ENCODE measurements at regions not wholly inside any gene's neighbourhood (a gene's known extent, or its start where the extent isn't known, plus 50 kb on each side); places are given as distances from the start of the nearest gene placed in this dataset.

- intact Hi-C loops (cut with micrococcal nuclease) = no loop called here
These were observed 421.3 kb upstream of the ANKRD30A start for GRCh38 chr10:36704124-36704523.

DNA sequence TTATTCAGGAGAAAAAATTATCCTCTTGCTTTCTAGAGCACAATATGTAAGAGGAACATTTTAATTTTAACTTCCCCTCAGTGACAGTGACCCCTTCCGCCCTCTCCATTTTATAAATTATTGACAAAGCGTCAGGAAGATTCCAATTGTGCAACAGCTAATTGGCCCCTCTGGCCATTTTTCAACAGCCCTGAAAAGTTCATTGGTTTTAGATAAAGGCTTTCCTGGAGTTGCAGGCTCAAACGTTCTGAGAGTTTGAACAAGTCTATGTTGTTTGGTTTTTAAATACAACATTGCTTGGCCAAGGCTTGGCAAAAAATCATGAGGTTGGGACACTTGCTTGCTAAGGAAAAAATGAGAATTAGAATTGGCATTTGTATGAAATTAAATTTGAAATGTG is 422.2 kb upstream of the ANKRD30A start:
- intact Hi-C loops (cut with micrococcal nuclease) = no loop called here

GRCh38 chr10:36700123-36700522 is 425.3 kb upstream of the ANKRD30A start:
- intact Hi-C loops (cut with micrococcal nuclease) = no loop called here

GRCh38 chr10:36692759-36693158 is 432.6 kb upstream of the ANKRD30A start:
- intact Hi-C loops (cut with micrococcal nuclease) = no loop called here

DNA sequence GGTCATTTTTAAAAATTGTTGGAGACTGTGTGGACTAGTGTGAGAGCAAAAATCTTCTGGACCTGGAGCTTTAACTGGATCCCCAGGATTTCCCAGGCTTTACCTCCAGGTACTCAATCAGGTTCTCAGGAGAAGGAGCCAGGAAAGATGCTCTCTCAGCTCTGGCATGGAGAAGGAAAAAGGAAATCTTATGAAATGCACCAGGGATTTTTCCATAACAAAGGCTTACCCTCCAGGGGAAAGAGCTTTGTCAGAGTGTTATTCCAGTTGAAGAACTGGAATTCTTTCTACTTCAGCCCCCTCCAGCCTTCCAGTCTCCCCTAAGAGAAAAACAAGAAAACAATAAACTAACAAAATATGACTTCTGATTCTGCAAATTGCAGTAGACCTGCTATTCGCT is 436.7 kb upstream of the ANKRD30A start:
- intact Hi-C loops (cut with micrococcal nuclease) = no loop called here

DNA sequence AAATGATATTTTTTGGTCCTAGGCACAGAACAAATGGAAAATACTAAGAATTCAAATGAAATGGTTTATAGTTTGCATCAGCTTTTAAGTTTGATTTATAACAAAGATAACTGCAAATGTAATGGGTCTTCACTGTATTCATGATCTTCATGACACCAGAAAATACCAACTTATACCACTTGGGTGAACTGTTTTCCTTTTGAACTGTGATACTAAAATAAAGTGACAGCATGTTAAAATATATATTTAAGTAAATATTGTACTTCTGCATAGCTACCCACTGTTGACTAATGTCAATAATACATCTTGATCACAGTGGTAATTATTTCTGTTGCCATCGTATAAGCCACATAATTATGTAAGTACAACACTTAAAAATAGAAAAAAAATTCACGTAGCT is 442.0 kb upstream of the ANKRD30A start:
- intact Hi-C loops (cut with micrococcal nuclease) = no loop called here

- intact Hi-C loops (cut with micrococcal nuclease) = no loop called here
These were observed 443.4 kb upstream of the ANKRD30A start for GRCh38 chr10:36681751-36682632.

GRCh38 chr10:36679554-36679953 is 445.8 kb upstream of the ANKRD30A start:
- intact Hi-C loops (cut with micrococcal nuclease) = no loop called here

- intact Hi-C loops (cut with micrococcal nuclease) = no loop called here
These were observed 448.0 kb upstream of the ANKRD30A start for GRCh38 chr10:36677431-36677768.

GRCh38 chr10:36676756-36677430 is 448.5 kb upstream of the ANKRD30A start:
- intact Hi-C loops (cut with micrococcal nuclease) = no loop called here

GRCh38 chr10:36676321-36676720 is 449.1 kb upstream of the ANKRD30A start:
- intact Hi-C loops (cut with micrococcal nuclease) = no loop called here

DNA sequence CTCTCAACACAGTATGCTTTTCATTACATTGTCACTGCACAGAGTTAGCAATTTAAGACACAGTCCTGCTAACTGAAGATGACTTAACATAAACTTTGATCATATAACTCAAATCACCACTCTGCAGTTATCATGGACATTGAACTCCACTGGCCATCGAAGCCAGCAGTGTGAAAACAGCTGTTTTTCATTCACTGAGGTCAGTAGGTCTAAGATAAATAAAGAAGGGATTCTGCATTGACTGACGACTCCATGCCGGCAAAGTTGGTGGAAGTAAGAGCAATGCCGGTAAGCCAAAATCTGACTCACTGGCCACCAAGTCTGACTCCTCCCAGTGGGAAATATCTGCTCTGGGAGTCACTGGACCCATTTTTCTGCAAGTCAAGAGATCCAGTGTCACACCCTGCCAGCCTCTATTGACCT is 449.9 kb upstream of the ANKRD30A start:
- intact Hi-C loops (cut with micrococcal nuclease) = no loop called here

- intact Hi-C loops (cut with micrococcal nuclease) = no loop called here
These were observed 453.8 kb upstream of the ANKRD30A start for GRCh38 chr10:36671607-36672006.

GRCh38 chr10:36670621-36671402 is 454.6 kb upstream of the ANKRD30A start:
- intact Hi-C loops (cut with micrococcal nuclease) = no loop called here

- intact Hi-C loops (cut with micrococcal nuclease) = no loop called here
These were observed 455.6 kb upstream of the ANKRD30A start for GRCh38 chr10:36669615-36670352.

DNA sequence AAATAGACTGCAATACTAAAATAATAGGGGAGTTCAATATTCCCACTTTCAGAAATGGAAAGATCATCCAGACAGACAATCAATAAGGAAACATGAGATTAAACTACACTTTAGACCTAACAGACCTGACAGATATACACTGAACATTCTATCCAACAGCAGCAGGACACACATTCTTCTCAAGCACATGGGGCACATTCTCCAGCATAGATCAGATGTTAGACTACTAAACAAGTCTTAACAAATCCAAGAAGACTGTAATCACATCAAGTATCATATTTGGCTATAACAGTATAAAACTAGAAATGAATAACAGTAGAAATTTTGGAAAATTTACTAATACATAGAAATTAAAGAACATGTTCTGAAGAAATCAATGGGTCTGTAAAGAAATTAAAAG is 458.9 kb upstream of the ANKRD30A start:
- intact Hi-C loops (cut with micrococcal nuclease) = no loop called here

GRCh38 chr10:36662571-36662970 is 462.8 kb upstream of the ANKRD30A start:
- intact Hi-C loops (cut with micrococcal nuclease) = no loop called here

- intact Hi-C loops (cut with micrococcal nuclease) = no loop called here
These were observed 475.1 kb upstream of the ANKRD30A start for GRCh38 chr10:36650274-36650673.

DNA sequence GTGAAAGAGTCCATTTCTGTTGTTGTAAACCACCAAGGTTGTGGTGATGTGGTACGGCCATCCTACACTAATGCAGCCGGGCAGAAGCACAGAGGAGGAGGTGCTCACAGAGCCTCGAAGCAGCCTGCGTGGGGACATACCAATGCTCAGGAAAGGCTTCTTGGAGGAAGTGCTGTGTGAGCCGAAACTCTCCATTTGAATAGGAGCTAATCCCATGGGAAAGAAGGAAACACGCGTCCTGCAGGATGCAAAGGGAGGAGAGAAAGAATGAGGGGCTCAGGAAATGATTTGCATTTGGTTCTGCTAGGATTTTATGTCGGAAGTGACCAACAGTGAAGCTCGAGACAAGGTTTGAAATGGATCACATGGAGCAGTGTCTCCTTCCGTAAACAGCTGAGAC is 477.9 kb upstream of the ANKRD30A start:
- intact Hi-C loops (cut with micrococcal nuclease) = no loop called here

GRCh38 chr10:36640626-36641025 is 484.8 kb upstream of the ANKRD30A start:
- intact Hi-C loops (cut with micrococcal nuclease) = no loop called here

DNA sequence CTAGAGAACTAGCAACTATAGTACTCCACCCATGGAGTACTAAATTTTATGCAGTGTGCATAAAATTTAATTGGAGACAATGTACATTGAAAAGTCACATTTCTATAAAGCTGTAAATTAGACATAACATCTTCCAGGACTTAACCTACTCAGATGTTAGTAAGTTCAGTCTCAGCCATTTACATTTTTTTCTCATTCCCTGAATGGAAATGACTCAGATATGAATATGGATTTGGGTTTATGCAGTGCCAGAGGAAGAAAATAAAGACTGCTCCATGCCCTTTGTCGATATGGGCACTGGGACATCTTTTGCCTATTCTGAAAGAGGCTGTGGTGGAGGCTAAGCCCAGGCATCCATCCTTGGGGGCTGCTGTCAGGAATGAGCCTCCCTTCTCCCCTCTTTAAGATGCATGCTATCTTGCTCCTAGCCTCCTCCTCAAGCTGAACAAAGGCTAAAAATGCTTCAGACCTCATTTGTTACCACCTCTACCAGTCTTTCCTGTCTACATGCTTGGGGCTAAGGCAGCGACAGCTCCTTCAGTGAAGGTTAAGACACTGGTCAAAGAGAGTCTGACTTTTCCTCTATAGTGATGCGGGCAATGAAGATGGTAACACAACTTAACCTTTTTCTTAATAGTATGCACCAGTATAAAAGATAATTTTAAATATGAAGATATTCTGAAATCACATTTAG is 486.8 kb upstream of the ANKRD30A start:
- intact Hi-C loops (cut with micrococcal nuclease) = no loop called here

Data from T-helper 2 cell treated with Interferon-gamma antibody and Interleukin-4, amounts not matched to agents 100 ng/mL and 5 ng/mL, for 36 hours (primary cell).